SKM-1 treated with dmso at 0.1 percent for 144 hours (cell line): ENCODE measurements at regions not wholly inside any gene's neighbourhood (a gene's known extent, or its start where the extent isn't known, plus 50 kb on each side); places are given as distances from the start of the nearest gene placed in this dataset.

ENCODE experiments used
- DNase-seq: peaks from one replicate; lab custom pipeline; 2025; ENCODE audit not compliant: unreplicated experiment; lab: John Stamatoyannopoulos, UW

DNA sequence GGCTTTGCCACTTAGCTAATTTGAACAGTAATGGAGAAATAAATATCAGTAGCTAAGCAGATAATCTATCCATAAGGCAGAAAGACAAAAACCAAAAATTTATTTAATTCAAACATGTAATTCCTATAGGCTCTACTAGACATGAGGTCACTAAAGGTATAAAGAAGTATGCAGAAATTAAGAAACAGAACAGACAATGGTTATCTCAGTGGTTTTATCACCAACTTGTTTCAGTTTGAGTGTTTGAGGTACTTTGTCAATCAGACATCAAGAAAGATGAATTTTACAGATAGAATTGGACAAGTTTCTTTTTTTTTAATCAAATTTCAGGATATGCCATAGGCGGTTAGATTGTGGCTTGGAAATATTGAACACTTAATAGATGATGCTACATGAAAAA is 67.4 kb upstream of the ZEB2 start:
- no peak for DNase-seq

DNA sequence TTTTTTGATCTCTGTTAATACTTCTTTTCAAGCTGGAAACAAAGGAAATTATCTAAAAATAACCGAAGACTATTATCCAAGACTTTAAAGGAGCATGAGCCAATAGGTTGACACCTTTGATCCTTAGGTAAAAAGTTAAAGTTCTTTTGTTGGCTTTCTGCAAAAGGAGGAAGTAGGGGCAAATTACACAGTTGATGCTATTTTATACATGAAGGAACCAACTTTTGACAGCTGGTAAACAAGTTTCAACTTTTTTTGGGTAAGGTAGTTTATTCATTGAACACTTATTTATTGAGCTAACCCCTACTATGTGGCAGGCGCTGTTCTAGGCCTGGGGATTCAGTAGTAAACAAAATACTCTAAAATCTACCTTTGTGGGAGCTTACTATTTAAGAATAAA is 66.6 kb upstream of the ZEB2 start:
- DNase-seq, result no peak

DNA sequence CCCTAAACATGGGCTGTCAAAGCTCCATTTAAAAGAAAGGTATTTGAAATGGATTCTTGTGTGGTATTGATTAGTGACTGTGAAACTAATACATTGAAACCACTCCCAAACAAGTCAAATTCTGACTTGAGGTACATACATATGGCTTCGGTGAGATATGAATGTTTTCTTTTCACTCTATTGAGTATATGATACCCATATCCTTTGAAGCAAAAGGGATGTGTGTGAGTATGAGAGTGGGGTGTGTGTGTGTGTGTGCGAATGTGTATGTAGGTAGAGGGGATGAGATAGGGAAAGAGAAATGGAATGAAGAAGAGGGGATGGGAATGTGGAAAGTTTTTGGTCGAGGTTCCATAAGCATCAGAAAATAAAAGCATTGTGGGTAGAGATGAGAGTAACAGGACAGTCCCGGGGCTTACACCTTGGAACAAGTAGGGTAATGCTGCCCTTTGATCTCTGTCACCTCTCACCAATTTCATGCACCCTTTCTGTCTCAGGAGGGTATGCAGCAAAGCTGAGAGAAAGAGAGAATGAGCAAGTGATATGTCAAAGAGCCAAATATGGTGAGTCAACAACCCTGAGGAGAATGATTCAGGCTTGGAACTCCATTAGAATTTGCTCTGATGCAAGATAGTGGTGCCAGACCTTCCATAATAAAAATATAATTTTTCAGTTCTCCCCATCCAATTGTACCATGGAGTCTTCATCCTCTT is 64.0 kb upstream of the ZEB2 start:
- no peak for DNase-seq

DNA sequence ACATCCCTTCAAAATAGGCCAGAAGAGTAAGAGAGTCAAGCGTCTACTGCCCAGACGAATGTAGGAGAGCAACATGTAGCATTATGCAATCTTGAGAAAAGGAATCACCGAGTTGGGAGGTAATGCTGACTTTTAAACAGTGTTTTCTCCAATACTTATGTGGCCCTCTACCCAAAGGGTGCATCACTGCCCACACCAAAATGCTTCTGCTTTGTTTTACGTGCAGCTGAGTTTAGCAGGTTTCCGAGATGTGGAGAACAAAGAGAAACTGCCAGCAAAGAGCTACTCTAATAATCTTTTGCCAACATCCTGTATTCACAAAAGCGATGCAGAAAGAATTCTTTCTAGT is 63.4 kb upstream of the ZEB2 start:
- no peak for DNase-seq

DNA sequence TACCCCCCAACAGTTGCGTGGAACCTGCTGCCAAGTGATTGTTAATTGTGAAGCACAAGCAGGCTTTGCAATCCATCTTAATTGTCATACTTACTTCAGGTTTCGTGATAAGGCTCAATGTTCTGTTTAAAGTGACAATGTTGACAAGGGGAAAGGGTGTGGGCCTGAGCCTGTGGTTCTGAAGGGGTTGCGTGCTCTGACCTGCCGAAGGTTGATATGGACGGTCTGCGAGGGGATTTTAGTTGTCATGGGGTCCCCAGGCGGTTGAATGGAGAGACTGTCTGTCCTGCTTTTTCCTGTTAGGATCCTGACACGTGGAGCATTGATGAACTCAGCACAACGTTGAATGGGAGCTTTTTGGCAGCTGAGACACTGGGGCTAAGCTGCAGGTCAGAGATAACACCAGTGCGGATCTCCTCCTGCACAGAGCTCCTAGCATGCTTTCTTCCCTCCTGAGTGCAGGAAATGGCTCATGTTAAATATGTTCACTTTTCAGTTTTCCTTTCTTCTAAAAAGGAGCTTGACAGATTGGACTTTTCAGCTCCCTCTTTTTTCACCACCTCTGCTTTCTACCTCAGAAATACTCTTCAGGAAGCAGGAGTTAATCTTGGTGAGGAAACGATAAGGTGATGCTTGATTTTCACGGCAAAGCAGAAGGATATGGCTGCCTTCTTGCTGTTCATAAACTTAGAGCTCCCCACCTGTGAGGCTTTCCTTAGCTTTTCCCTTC is 62.9 kb upstream of the ZEB2 start:
- DNase-seq, result no peak

DNA sequence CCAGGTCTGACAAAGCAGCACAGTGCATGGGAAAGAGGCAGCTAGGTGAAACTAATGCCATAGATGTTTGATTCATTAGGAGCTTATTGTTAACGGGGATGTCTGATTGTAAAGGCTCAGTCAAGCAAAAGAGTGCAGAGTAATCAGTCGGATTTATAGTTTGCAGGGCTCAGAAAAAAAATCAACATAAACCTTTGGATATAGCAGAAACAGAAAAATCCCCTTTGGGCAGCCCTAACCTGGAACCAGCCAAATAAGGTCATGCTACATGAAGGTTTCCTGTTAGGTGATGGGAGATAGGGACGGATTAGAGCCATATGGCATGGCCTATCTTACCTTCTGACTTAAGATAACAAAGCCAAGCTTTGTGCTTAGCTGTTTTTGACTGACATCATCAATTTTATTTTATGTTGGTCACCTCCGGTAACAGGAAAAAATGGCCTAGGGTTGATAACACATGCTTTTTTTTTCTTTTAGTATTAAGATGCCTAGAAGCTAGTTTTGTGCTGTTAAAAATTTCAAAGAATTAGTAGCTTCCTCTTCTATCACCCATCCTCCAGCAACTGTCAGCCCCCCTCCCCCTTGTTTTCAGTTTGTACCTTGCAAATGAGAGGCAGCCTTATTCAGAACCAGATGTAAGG is 60.7 kb upstream of the ZEB2 start:
- DNase-seq, result no peak

DNA sequence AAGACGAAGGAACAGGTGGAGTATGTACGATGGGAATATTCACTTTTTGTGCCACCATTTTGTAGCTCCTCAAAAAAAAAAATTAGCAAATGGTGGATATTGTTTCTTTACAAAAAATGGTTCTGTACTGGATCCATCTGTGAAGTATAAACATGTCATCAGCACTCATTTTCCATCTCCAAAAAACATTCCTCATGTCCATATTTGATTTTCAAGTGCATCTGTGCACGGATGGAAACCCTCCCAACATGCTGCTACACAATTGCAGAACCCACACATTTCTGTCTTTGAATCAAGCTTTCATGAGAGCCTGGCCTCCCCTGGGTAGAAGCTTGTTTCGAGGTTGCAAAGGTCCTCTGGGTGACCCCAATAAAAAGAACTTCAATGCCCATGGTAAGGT is 59.6 kb upstream of the ZEB2 start:
- DNase-seq, result no peak

DNA sequence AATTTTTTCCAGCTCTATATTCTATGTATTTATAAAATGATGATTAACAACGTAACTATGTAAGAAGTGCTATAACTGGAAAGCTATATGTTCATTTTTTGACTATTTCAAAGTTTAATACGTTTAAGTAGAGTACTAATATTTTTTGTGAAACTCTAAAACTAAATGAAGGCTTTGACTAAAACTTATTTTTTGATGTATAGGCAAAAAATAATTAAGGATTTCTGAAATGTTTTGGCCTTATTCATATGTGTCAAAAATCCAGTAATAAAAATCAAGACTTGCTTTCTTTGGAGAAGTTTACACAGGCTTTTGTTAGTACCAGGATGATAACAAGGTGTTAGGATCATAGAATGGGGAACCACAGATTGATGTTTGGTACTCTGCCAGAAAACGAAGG is 58.2 kb upstream of the ZEB2 start:
- DNase-seq, result no peak

DNA sequence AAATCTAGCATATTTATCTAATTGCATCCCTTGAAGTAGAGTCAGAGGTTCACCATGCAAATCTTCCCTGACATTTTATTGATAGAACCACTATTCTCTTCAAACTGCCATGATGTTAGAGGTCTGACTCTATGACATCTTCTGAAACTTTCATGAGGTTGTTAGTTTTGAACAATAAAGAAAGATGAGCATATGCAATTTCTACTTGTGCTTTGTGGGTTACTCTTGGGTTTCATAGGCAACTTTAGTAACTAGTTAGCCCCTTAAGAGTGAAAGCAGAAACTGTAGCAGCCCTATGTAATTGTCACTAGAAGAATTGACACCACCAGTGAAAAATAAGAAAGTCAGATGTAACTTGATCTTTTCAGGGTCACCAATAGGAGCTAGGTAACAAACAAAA is 53.1 kb upstream of the ZEB2 start:
- no peak for DNase-seq

DNA sequence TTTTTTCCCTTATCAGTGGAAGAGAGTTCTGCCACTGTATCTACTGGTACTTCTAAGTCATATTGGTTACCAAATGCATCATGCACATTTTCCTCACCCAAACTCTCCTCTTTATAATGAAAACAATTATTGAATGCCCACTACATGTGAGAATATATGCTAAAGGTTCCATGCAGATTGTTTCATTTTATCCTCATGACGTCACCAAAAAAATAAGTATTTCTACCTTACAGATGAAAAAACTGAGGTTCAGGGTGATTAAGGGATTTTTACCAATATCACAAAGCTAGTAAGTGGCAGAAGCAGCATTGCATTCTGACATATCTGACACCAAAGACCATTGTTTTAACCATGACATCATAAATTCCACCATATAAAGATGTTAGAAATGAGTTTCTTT is 51.9 kb upstream of the ZEB2 start:
- DNase-seq, result no peak

DNA sequence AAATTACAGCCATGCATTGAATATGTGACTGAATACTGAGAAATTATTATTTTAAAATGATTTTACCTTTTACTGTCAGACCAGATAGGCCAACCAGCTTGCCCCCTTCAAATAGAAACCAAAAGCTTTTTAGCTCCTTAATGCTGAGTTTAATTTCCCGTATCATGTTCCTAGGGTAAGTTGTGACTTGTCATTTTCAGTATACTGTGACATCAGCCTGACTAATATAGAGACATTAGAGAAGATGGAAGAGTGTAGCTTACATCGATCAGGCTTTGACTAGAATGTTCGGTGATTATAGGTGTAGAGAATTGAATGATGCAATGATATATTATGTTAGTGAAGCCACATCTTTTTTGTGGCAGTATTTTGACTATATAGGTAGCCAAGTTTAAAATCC is 50.6 kb upstream of the ZEB2 start:
- no peak for DNase-seq
